ENCODE measurements at regions not wholly inside any gene's neighbourhood (a gene's known extent, or its start where the extent isn't known, plus 50 kb on each side); places are given as distances from the start of the nearest gene placed in this dataset.

DNA sequence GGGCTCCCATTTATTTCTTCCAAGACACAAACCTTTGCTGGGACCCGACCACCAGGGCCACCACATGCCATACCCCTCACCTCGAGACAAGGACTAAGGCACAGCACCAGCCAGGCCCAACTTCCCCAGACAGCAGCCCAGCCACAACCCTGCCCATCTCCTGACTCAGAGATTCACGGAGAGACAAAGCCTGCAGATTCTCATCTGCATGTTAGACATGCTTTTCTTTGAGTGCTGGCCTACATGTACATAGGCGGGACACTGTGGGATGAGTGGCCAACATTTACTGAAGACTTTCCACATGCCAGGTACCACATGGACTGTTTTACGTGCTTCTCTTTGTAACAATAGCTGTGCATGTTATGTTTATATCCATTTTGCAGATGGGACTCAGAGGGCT lies 221.3 kb upstream of the ZMIZ1 start:
- peaks cover 10% of the 10 kb centered on the region for H3K4me1 ChIP-seq
- H3K4me3 ChIP-seq = no peak overlapping the region
- intact Hi-C loops (cut with micrococcal nuclease) = no loop called here
- H3K27me3 ChIP-seq (ENCODE audit: low read depth) = no peaks in the 10 kb centered on the region
- no peaks in the 10 kb centered on the region for H3K36me3 ChIP-seq
- H3K9me3 ChIP-seq (replicated peaks) = no peaks in the 10 kb centered on the region
- H3K27ac ChIP-seq (replicated peaks) = no peak overlapping the region
- no peak for DNase-seq
- TF ChIP-seq, protein P1, sequence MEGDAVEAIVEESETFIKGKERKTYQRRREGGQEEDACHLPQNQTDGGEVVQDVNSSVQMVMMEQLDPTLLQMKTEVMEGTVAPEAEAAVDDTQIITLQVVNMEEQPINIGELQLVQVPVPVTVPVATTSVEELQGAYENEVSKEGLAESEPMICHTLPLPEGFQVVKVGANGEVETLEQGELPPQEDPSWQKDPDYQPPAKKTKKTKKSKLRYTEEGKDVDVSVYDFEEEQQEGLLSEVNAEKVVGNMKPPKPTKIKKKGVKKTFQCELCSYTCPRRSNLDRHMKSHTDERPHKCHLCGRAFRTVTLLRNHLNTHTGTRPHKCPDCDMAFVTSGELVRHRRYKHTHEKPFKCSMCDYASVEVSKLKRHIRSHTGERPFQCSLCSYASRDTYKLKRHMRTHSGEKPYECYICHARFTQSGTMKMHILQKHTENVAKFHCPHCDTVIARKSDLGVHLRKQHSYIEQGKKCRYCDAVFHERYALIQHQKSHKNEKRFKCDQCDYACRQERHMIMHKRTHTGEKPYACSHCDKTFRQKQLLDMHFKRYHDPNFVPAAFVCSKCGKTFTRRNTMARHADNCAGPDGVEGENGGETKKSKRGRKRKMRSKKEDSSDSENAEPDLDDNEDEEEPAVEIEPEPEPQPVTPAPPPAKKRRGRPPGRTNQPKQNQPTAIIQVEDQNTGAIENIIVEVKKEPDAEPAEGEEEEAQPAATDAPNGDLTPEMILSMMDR (IDR thresholded peaks at IDR 0.05; ENCODE audit: borderline replicate concordance) = no peak

GRCh38 chr10:78849115-78849514 lies 219.7 kb upstream of the ZMIZ1 start:
- Histone ChIP-seq H3K36me3 (no peaks in the 10 kb centered on the region), H3K27me3 (ENCODE audit: low read depth) (no peaks in the 10 kb centered on the region), H3K4me1 (peaks cover 10% of the 10 kb centered on the region), H3K9me3 (replicated peaks) (no peaks in the 10 kb centered on the region), H3K27ac (replicated peaks) (no peak overlapping the region), H3K4me3 (no peak overlapping the region)
- intact Hi-C loops (cut with micrococcal nuclease) = no loop called here
- DNase-seq = no peak
- TF ChIP-seq, protein P1 (IDR thresholded peaks at IDR 0.05; ENCODE audit: borderline replicate concordance) = no peak

DNA sequence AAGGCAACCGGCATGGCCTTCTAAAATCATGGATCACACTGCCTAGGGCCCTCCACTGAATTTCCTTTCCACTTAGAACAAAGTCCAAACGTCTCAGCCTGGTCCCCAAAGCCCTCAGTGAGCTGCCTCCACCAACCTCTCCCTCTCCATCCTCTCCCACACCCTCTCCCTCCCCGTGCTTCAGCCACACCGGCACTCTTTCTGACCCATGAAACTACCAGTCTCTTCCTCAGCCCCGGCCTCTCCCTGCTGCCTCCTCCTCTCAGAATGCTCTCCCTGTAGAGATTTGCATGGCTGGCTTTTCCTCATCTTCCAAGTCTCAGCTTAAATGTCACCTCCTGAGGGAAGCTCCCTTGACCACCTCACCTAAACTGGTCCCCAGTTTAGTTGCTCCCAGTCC lies 219.0 kb upstream of the ZMIZ1 start:
- DNase-seq = no peak
- Histone ChIP-seq H3K4me1 (peaks cover 10% of the 10 kb centered on the region), H3K9me3 (replicated peaks) (no peaks in the 10 kb centered on the region), H3K27me3 (ENCODE audit: low read depth) (no peaks in the 10 kb centered on the region), H3K4me3 (no peak overlapping the region), H3K27ac (replicated peaks) (no peak overlapping the region), H3K36me3 (no peaks in the 10 kb centered on the region)
- TF ChIP-seq, protein P1 (IDR thresholded peaks at IDR 0.05; ENCODE audit: borderline replicate concordance) = no peak
- intact Hi-C loops (cut with micrococcal nuclease) = loop anchor here (10.0 kb wide), 2 partner anchors 185 to 345 kb away; no protein-coding TSS in a partner anchor

GRCh38 chr10:78850644-78851435 lies 217.9 kb upstream of the ZMIZ1 start:
- Histone ChIP-seq H3K36me3 (no peaks in the 10 kb centered on the region), H3K4me1 (peaks cover 12% of the 10 kb centered on the region), H3K9me3 (replicated peaks) (no peaks in the 10 kb centered on the region), H3K4me3 (no peak overlapping the region), H3K27ac (replicated peaks) (no peak overlapping the region), H3K27me3 (ENCODE audit: low read depth) (no peaks in the 10 kb centered on the region)
- TF ChIP-seq, protein P1 (IDR thresholded peaks at IDR 0.05; ENCODE audit: borderline replicate concordance) = no peak
- no peak for DNase-seq
- intact Hi-C loops (cut with micrococcal nuclease) = loop anchor here (10.0 kb wide), 2 partner anchors 184 to 344 kb away; no protein-coding TSS in a partner anchor

DNA sequence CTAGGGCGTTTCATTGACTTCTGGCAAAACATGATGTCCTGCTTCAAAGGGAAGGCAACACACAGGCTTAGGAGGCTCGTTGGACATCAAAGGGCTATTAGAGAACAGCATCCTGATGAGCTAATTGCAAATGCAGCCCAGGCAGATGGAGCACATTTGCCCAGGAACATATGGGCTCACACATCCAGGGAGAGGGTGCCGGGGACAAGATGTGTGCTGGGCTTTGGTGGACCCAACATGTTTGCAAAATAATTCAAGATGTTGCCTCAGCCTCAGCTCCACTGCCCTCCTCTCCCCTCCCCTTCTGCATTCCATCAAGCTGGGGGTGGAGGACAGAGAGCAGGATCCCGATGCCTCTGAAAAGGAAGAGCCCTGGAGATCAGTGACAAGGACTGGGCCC lies 217.1 kb upstream of the ZMIZ1 start:
- Histone ChIP-seq H3K4me3 (no peak overlapping the region), H3K27ac (replicated peaks) (no peak overlapping the region), H3K36me3 (no peaks in the 10 kb centered on the region), H3K4me1 (peaks cover 16% of the 10 kb centered on the region), H3K27me3 (ENCODE audit: low read depth) (no peaks in the 10 kb centered on the region), H3K9me3 (replicated peaks) (no peaks in the 10 kb centered on the region)
- intact Hi-C loops (cut with micrococcal nuclease) = loop anchor here (10.0 kb wide), 2 partner anchors 183 to 343 kb away; no protein-coding TSS in a partner anchor
- TF ChIP-seq, protein P1 (IDR thresholded peaks at IDR 0.05; ENCODE audit: borderline replicate concordance) = no peak
- no peak for DNase-seq
